ENCODE measurements at regions not wholly inside any gene's neighbourhood (a gene's known extent, or its start where the extent isn't known, plus 50 kb on each side); places are given as distances from the start of the nearest gene placed in this dataset.
"Not testable (repeated sequence)": the region's sequence is repeated elsewhere in the genome, so short reads cannot be mapped to it uniquely, and the experiment has no call there.

GRCh38 chr1:20432341-20432740 is 53.7 kb downstream of the CAMK2N1 start:
- no peak for DNase-seq

GRCh38 chr1:20431176-20431460 is 54.9 kb downstream of the CAMK2N1 start:
- DNase-seq = no peak

- DNase-seq = peak in 1 of 2 donors; percentile 16
Measured at GRCh38 chr1:20430355-20431175, 55.4 kb downstream of the CAMK2N1 start.

DNA sequence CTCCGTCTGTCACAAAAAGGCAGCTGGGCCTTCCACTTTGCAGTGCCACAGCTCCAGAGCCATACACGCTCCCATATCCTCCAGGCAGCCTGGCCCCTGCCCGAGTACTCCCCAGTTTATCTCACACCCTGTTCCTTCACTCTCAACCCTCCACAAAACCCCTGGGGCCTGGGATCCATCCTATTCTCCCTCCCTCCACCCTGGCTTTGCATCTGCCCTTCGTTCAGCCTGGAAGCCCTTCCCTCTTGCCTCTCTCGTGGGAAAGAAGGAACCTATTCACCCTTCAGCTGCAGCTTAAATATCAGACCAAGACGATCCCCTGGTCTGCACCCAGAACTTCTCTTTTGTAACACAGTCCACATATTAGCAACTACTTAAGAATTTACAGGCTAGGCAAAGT is 56.7 kb downstream of the CAMK2N1 start:
- no peak for DNase-seq

GRCh38 chr1:20428841-20429240 is 57.2 kb downstream of the CAMK2N1 start:
- DNase-seq = no peak

DNA sequence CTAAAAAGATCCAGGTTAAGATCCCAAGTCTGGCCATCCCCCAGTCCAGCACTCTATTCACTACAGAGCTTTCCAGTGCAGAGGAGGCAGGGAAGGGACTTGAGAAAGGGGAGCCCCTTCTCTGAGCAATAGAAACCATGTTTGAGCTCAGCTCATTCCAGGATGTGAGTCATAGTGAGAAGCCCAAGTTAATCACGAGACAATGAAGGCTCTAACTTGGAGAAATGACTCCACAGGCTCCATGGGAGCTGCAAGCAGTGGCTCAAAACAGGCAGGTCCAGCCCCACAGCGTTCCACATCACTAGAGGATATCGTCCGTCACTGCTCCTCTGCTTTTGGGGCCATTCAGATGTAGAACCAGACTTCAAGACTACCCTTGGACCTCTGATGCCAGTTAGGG is 59.1 kb downstream of the CAMK2N1 start:
- DNase-seq = peak; percentile 5 to 39

GRCh38 chr1:20426371-20426770 is 59.6 kb downstream of the CAMK2N1 start:
- no peak for DNase-seq

DNA sequence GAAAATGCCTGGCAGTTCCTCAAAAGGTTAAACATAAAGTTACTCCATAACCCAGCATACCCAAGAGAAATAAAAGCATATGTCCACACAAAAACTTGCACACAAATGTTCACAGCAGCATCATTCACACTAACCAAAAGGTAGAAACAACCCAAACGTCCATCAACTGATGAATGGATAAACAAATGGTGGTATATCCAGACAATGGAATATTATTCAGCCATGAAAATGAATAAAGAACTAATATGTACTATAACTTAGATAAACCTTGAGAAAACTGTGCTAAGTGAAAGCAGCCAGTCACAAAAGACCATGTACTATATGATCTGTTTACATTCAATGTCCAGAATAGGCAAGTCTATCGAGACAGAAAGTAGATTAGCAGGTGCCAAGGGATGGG is 60.4 kb downstream of the CAMK2N1 start:
- no peak for DNase-seq

DNA sequence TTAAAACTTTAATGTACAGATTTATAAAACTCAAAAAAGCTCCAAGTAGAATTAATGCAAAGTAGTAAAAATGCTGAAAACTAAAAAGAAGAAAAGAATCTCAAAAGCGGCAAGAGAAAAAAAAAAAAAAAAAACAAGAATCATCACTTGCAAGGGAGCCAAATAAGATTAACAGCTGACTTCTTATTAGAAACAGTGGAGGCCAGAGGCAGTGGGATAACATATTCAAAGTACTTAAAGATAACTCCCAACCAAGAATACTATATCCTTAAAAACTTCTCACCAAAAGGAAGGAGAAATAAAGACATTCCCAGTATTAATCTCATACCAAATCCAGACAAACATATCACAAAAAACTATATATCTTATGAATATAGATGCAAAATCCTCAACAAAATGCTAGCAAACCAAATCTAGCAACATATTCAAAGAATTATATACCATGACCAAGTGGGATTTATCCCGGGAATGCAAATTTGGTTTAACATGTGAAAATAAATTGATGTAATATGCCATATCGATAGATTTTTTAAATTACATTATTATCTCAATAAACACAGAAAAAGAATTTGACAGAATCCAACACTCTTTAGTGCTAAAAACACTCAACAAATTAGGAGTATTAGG is 62.7 kb downstream of the CAMK2N1 start:
- no peak for DNase-seq

DNA sequence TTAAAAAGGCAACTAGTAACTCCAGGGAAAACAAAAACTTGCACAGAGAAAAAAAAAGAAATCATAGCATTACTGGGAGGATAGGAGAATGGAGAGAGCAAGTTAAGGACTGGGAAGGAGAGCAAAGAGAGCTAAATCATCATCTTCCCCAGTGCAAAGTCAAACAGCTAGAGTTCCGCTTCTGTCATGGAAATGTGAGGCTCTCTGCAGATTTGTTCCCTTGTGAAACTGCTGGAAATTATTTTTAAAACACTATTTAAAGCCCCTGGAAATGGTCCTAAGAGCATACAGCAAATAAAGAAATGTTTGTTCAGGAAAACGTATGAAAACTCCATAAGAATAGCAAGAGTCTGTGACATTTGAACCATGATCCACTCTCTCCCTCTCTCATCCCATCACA is 64.6 kb downstream of the CAMK2N1 start:
- DNase-seq = no peak

DNA sequence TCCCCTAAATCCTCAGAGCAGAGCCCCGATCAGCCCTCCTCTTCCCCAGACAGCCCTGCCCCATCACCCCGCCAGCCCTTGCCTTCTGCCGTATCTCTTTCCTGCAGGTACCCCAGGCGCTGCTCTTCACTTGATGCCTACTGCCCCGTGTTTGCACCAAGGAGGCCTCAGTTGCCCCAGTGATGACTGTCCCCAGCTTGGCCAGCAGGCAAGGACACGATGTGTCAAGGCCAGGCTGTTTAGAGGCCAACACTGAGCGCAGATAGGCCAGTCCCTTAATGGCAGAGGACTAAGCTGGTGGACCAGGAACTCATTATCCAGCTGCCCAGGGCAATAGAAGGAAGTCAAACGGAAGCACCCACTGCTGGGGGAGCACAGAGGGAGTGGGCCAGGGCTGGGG is 68.4 kb downstream of the CAMK2N1 start:
- no peak for DNase-seq

GRCh38 chr1:20416706-20417105 is 69.3 kb downstream of the CAMK2N1 start:
- no peak for DNase-seq

- no peak for DNase-seq
Measured at GRCh38 chr1:20413776-20414140, 72.3 kb downstream of the CAMK2N1 start.

DNA sequence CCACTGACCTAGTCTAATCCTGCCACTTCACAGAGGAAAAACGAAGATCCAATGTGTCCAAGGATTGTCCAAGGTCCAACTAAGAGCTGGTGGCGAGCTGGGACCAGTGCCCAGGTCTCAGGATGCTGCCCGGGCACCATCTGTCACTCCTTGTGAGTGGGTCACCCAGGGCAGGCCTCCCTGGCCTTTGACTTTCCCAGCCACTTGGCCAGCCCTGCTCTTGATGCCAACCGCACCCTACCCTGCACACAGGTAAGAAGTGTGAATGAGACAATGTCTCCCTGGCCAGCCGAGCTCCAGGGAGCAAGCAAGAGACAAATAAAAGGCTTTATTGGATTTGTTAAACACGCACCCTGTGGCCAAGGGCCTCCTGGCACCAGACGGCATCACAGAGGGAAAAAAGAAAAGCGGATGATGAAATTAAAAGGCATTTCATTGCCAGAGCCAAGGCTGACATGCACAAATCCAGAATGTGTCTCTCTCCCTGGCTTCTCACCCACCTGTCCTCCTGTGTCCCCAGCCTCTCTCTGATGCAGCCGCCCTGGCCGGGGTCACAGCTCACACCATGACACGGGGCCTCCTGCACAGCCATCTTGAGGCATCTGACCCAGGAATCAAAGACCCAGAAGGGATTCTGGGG is 72.8 kb downstream of the CAMK2N1 start:
- DNase-seq = no peak

- DNase-seq = no peak
Measured at GRCh38 chr1:20411196-20411980, 74.6 kb downstream of the CAMK2N1 start.

GRCh38 chr1:20410503-20410902 is 75.5 kb downstream of the CAMK2N1 start:
- DNase-seq = no peak

GRCh38 chr1:20409971-20410370 is 76.0 kb downstream of the CAMK2N1 start:
- no peak for DNase-seq

GRCh38 chr1:20409012-20409411 is 77.0 kb downstream of the CAMK2N1 start:
- DNase-seq = no peak

GRCh38 chr1:20408133-20408650 is 77.8 kb downstream of the CAMK2N1 start:
- not testable (repeated sequence) for DNase-seq

- no peak for DNase-seq
Measured at GRCh38 chr1:20405893-20406604, 80.0 kb downstream of the CAMK2N1 start.

DNA sequence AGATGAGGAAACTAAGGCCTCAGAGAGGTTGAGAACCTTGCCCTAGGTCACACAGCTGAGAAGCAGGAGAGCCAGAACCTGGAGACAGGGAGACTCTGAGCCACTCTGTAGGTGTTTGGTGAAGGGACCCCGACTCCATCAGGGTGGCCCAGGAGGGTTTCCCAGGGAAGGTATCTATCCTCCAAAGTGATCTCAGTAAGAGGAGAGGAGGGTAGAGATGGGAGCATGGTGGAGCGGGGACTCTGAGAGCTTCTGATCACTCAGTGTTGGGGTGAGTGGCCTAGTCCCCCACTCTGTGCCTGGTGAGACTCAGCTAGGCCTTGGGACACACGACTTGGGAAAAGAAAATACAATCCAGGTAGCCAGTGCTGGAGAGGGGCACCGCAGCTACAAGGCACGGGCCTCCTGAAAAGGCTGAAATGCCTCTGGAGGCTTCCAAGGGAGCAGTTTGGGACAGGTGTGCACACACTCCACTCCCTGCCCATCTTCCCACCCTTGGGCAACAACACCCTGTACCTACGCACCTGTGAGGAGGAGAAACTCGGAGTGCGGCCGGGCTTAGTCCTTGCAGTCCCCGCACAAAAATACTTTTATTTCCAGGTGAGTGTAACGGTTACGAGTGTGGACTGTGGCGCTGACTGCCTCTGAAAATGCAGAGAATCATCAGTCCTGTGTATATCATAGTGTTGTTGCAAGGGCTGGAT is 80.8 kb downstream of the CAMK2N1 start:
- no peak for DNase-seq

Measured in inflammatory macrophage treated with lipopolysaccharide for 1 hour (primary cell).